HCT116 (cell line): ENCODE measurements at regions not wholly inside any gene's neighbourhood (a gene's known extent, or its start where the extent isn't known, plus 50 kb on each side); places are given as distances from the start of the nearest gene placed in this dataset.

Source experiments
- ATF3 ChIP-seq: IDR thresholded peaks from 2 replicates; pipeline ENCODE4 v1.6.1; 2012
- CEBPB ChIP-seq: IDR thresholded peaks from 2 replicates; pipeline ENCODE4 v1.6.1; 2012; ENCODE audit warnings: low read depth
- CTCF ChIP-seq, 3 experiments: fragments of 200-600 bp in 1 of 3; sonication (generic) in 1 of 3; IDR thresholded peaks in 2 of 3; conservative IDR thresholded peaks in 1 of 3; 2 replicates each; pipeline ENCODE4 v1.5.1; 2012 to 2017; ENCODE audit warnings: low read depth in 2 of 3, low read length in 2 of 3, antibody characterized with exemption in 1 of 3, borderline replicate concordance in 1 of 3, control low read depth in 1 of 3, mild to moderate bottlenecking in 1 of 3, mixed read lengths in 1 of 3, mixed run types in 1 of 3, moderate library complexity in 1 of 3; ENCODE audit not compliant: insufficient read depth in 1 of 3
- EZH2 ChIP-seq: fragments of 200-600 bp; sonication (generic); IDR thresholded peaks from 2 replicates; pipeline ENCODE4 v1.6.1; 2017; ENCODE audit warnings: antibody characterized with exemption, mixed run types
- EZH2phosphoT487 ChIP-seq: fragments of 200-600 bp; IDR thresholded peaks from 2 replicates; pipeline ENCODE4 v1.6.1; 2018; ENCODE audit warnings: antibody characterized with exemption, borderline replicate concordance
- MAX ChIP-seq: IDR thresholded peaks from 2 replicates; pipeline ENCODE4 v1.6.1; 2012
- POLR2A ChIP-seq: IDR thresholded peaks from 2 replicates; pipeline ENCODE4 v1.7.0; 2011; ENCODE audit warnings: borderline replicate concordance; ENCODE audit not compliant: insufficient read depth, insufficient read length; ENCODE audit errors: extremely low read depth
- POLR2AphosphoS5 ChIP-seq: IDR thresholded peaks from 2 replicates; pipeline ENCODE4 v1.6.1; 2011; ENCODE audit warnings: mild to moderate bottlenecking, low read depth, low read length, moderate library complexity
- REST ChIP-seq: IDR thresholded peaks from 2 replicates; pipeline ENCODE4 v1.6.1; 2012; ENCODE audit warnings: low read depth
- SRF ChIP-seq: IDR thresholded peaks from 2 replicates; pipeline ENCODE4 v1.6.1; 2012; ENCODE audit warnings: low read depth
- YY1 ChIP-seq: IDR thresholded peaks from 2 replicates; pipeline ENCODE4 v1.6.1; 2011; ENCODE audit warnings: low read length, low read depth, moderate library complexity, mild to moderate bottlenecking; ENCODE audit not compliant: insufficient replicate concordance; ENCODE audit errors: extremely low read depth
- ZNF274 ChIP-seq: fragments of 200-500 bp; sonication (Bioruptor generic); IDR thresholded peaks from 2 replicates; pipeline ENCODE4 v1.6.1; 2014; ENCODE audit warnings: mild to moderate bottlenecking, low read depth, low read length, inconsistent platforms

- TF ChIP-seq EZH2phosphoT487, result no peak
- TF ChIP-seq POLR2A, result no peak
- TF ChIP-seq CTCF (IDR thresholded peaks at IDR 0.05 in 2 of 3, conservative IDR thresholded peaks at IDR 0.05 in 1 of 3; ENCODE audit: borderline replicate concordance in 1 of 3, insufficient read depth in 1 of 3, low read depth in 2 of 3, low read length in 2 of 3), result no peak
- TF ChIP-seq CEBPB, result no peak
- no peak for TF ChIP-seq MAX
- TF ChIP-seq ZNF274, result no peak
- no peak for TF ChIP-seq EZH2
- no peak for TF ChIP-seq POLR2AphosphoS5
- TF ChIP-seq YY1, result no peak
- no peak for TF ChIP-seq REST
- TF ChIP-seq SRF, result no peak
- TF ChIP-seq ATF3, result no peak
Observed at GRCh38 chr5:60223342-60223741, 329.8 kb upstream of the PDE4D start.
